LNCAP (cell line): ENCODE measurements at regions not wholly inside any gene's neighbourhood (a gene's known extent, or its start where the extent isn't known, plus 50 kb on each side); places are given as distances from the start of the nearest gene placed in this dataset.

ENCODE experiments used
- TF ChIP-seq, protein P1 (sequence below): fragments of 450-650 bp; IDR thresholded peaks from 2 replicates; pipeline ENCODE4 v1.5.1; 2017; ENCODE audit warnings: mild to moderate bottlenecking

DNA sequence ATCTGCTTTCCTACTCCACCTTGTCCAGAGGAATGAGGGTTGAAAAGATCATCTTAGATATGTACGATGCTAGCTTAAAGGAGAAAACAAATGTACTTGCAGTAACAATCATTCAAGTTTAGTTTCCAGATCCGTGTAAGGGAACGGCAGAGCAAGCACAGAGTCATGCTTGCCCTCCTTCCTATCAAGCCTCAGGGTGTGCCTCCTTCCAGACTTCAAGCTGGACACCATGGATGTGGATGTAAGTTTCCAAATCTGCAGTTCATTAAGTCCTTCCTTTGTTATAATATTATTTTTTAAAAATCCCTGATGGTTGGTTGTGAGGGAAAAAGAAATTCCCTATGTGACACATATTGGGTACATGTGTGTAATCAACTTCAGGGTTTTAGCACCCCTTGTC lies 238.9 kb upstream of the NT5C1B start:
- TF ChIP-seq, protein P1, sequence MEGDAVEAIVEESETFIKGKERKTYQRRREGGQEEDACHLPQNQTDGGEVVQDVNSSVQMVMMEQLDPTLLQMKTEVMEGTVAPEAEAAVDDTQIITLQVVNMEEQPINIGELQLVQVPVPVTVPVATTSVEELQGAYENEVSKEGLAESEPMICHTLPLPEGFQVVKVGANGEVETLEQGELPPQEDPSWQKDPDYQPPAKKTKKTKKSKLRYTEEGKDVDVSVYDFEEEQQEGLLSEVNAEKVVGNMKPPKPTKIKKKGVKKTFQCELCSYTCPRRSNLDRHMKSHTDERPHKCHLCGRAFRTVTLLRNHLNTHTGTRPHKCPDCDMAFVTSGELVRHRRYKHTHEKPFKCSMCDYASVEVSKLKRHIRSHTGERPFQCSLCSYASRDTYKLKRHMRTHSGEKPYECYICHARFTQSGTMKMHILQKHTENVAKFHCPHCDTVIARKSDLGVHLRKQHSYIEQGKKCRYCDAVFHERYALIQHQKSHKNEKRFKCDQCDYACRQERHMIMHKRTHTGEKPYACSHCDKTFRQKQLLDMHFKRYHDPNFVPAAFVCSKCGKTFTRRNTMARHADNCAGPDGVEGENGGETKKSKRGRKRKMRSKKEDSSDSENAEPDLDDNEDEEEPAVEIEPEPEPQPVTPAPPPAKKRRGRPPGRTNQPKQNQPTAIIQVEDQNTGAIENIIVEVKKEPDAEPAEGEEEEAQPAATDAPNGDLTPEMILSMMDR: no peak

DNA sequence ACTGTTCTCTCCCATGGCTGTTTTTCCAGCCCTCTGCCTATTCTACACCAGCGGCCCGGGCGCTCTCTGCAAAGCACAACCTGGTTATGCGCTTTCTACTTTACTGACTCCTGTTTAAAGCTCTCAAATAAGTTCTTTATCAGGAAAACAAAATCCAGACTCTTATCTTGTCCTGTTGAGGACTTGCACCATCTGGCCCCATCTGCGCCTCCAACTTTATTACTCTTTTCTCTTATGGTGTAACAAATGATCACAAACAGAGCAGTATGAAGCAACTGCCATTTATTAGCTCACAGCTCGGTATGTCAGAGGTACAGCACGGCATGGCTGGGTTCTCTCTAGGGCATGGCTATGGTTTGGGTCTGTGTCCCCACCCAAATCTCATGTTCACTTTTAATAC lies 236.5 kb upstream of the NT5C1B start:
- TF ChIP-seq, protein P1: no peak

DNA sequence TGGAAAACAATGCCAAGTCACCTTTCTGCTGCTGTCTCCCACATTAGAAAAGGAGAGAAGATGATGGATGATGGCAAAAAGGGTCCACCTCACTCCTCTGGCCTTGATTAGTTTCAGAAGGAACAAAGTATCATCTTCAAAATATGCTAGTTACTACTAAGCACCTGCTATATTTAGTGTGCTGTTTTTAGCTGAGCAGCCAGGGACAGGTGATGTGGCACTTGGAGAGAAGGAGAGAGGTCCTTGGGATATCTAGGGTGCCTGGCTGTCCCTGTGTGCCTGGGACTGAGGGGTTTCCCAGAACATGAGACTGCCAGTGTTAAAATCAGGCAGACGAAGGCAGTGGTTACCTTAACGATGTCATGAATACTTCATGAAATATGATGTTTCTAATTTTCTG lies 235.5 kb upstream of the NT5C1B start:
- TF ChIP-seq, protein P1: no peak

DNA sequence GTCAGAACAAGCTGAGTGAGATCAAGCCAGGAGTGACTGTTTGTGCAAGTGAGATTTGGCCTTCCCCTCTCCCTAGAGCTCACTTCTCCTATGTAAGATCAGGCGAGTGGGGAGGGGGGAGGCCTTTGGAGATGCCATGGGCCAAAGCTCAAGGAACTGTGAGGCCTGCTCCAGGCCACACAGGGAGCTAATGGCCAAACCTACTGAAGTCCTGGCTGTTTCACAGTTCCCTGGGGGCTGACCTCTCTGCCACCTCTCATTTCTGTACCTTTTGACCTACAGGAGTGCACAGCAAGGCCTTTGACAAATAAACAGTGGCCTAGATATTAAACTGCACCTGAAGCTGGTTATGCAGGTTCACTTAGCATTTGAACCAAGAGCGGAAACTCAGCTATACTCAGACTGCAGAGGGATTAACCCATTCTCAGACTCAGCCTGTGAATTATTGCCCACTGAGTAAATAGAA lies 235.0 kb upstream of the NT5C1B start:
- TF ChIP-seq, protein P1: no peak

DNA sequence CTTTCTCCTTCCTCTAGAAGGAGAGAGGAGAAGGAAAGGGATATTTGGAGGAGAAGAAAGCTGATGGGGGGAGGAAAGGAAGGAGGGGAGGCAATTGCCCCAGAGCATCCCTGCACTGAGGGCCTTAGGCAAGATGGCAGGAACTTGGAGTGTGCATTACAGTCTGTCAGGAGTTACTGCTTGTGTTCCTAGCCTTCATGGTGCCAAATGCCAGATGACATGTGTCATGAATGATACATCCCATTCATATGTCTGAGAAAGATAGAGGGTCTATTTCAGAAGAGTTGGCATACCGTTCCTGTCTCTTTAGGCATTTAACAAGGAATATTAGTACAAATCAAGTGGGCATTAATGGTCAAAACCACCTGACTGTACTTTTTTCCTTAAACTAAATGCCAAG lies 232.1 kb upstream of the NT5C1B start:
- TF ChIP-seq, protein P1: no peak

DNA sequence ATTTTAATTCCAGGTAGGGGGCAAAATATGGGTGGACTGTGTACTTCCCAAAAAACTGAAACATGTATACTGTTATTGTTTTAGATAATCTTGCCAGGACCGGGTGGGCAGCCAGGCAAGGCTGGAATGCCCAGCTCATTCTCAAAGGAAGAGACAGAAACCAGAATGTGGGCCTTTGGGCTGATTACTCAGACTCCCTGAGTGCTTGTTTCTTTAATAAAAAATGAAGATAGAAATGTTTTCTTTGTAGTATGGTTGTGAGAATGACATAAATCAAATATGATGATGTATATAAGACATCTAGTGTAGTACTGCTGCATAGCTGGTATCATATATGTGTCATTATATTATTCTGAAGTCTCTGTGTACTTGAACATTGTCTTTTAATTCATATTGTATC lies 231.6 kb upstream of the NT5C1B start:
- TF ChIP-seq, protein P1: no peak

DNA sequence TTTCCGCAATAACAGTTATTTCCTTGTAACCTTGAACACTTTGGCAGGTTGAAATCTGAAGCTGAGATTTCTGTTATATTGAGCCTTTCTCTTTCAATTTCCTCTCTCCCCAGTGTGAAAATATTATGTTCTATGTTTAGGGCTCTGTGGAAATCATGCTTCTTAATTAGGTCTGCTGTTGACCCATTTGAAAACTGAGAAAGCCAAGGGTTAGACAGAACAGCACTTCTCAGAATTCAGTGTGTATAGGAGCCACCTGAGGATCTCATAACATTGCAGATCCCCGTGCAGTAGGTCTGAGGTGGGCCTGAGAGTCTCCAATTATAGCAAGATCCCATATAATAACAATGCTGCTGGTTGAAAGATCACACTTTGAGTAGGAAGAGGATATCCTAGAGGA lies 230.2 kb upstream of the NT5C1B start:
- TF ChIP-seq, protein P1: no peak

DNA sequence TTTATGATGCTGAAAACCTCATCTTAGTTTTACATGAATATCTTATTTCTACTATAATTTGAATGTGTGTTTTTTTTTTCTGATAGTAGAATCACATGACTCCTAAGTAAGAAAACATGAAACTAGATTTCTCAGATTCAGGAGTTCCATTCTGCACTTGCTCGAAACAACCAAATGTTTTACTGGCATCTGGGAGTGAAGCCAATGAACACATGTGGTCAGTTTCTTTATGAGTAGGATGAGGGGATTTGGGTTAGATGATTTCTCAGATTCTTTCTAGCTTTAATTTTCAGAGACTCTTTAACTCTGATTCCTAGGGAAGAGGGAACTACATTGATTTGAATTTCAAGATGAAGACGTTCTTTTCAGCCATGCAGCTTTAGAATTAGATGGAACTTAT lies 225.0 kb upstream of the NT5C1B start:
- TF ChIP-seq, protein P1: no peak
